H1 (cell line): ENCODE measurements at regions not wholly inside any gene's neighbourhood (a gene's known extent, or its start where the extent isn't known, plus 50 kb on each side); places are given as distances from the start of the nearest gene placed in this dataset.

Experiments
- CTCF ChIA-PET: fragments of 300-600 bp; sonication (Branson Sonifier 250); formaldehyde crosslinking; loops from one replicate; lab custom pipeline; 2021; ENCODE audit not compliant: partially characterized antibody; lab: Charles Lee
- POLR2A ChIA-PET: fragments of 300-600 bp; sonication (Branson Sonifier 250); formaldehyde crosslinking; loops from one replicate; lab custom pipeline; 2021; ENCODE audit warnings: inconsistent platforms; ENCODE audit not compliant: partially characterized antibody; lab: Charles Lee
- DNase-seq, 2 experiments: peaks; one replicate each; pipeline versions ENCODE4 v3.0.0 to v3.0.0-alpha.2; 2010 to 2022; ENCODE audit warnings: low spot score in 2 of 2, low read depth in 1 of 2, mixed read lengths in 1 of 2
- FAIRE-seq: peaks from 2 replicates; lab custom pipeline; 2011; peaks lifted over from hg19 to GRCh38; lab: Jason Lieb, UNC
- H2AFZ ChIP-seq: 2 replicates; pipeline ENCODE4 v1.8.1; 2012; ENCODE audit warnings: low read length, inconsistent platforms
- H2AK5ac ChIP-seq: 2 replicates; pipeline ENCODE4 v1.6.1; 2013; ENCODE audit warnings: low read depth, low read length
- H2BK120ac ChIP-seq: replicated peaks from 2 replicates; pipeline ENCODE3; 2013; ENCODE audit warnings: low read depth, low read length, inconsistent platforms
- H2BK12ac ChIP-seq: 2 replicates; pipeline ENCODE4 v1.6.1; 2013; ENCODE audit warnings: low read depth, low read length
- H2BK15ac ChIP-seq: 2 replicates; pipeline ENCODE4 v1.6.1; 2013; ENCODE audit warnings: low read length
- H2BK20ac ChIP-seq: 2 replicates; pipeline ENCODE4 v1.6.1; 2013; ENCODE audit warnings: low read length
- H2BK5ac ChIP-seq: 2 replicates; pipeline ENCODE4 v1.6.1; 2013; ENCODE audit warnings: low read depth, low read length
- H3K14ac ChIP-seq: 2 replicates; pipeline ENCODE4 v1.6.1; 2013; ENCODE audit warnings: inconsistent platforms; ENCODE audit not compliant: insufficient read length
- H3K18ac ChIP-seq: 2 replicates; pipeline ENCODE4 v1.6.1; 2013; ENCODE audit warnings: low read length; ENCODE audit errors: extremely low read depth
- H3K23ac ChIP-seq: 2 replicates; pipeline ENCODE4 v1.6.1; 2013; ENCODE audit warnings: inconsistent platforms; ENCODE audit not compliant: insufficient read length
- H3K23me2 ChIP-seq: 2 replicates; pipeline ENCODE4 v1.6.1; 2013; ENCODE audit warnings: low read depth, low read length
- H3K27ac ChIP-seq: 2 replicates; pipeline ENCODE4 v1.6.1; 2011; ENCODE audit warnings: low read depth, low read length, inconsistent platforms
- H3K27me3 ChIP-seq, 4 experiments: replicated peaks in 1 of 4; 1 replicate in 1 of 4; 2 replicates in 3 of 4; pipeline versions ENCODE4 v1.6.1 to v1.8.1; 2011 to 2013; ENCODE audit warnings: low read length in 3 of 4, mild to moderate bottlenecking in 3 of 4, inconsistent platforms in 2 of 4, mixed read lengths in 2 of 4, moderate library complexity in 1 of 4; ENCODE audit not compliant: control insufficient read depth in 3 of 4, insufficient read depth in 3 of 4; ENCODE audit errors: extremely low read depth in 1 of 4
- H3K36me3 ChIP-seq, 4 experiments: 2 replicates each; pipeline versions ENCODE4 v1.6.1 to v1.8.1; 2011 to 2013; ENCODE audit warnings: mild to moderate bottlenecking in 4 of 4, low read length in 3 of 4, moderate library complexity in 2 of 4, control low read depth in 1 of 4, inconsistent platforms in 1 of 4; ENCODE audit not compliant: insufficient read depth in 4 of 4, control insufficient read depth in 2 of 4
- H3K4ac ChIP-seq: replicated peaks from 2 replicates; pipeline ENCODE3; 2013; ENCODE audit warnings: low read length, low read depth, mixed read lengths, inconsistent platforms; ENCODE audit not compliant: insufficient read length
- H3K4me1 ChIP-seq, 4 experiments: replicated peaks in 1 of 4; 1 replicate in 1 of 4; 2 replicates in 3 of 4; pipeline versions ENCODE4 v1.6.1 to v1.8.1; 2011 to 2013; ENCODE audit warnings: low read length in 3 of 4, inconsistent platforms in 2 of 4, mixed read lengths in 1 of 4; ENCODE audit not compliant: insufficient read depth in 4 of 4, control insufficient read depth in 3 of 4
- H3K4me2 ChIP-seq, 2 experiments: 2 replicates each; pipeline versions ENCODE4 v1.6.1 to v1.8.1; 2011 to 2013; ENCODE audit warnings: low read depth in 2 of 2, low read length in 2 of 2, control low read depth in 1 of 2, inconsistent platforms in 1 of 2, mild to moderate bottlenecking in 1 of 2; ENCODE audit not compliant: insufficient read depth in 1 of 2
- H3K4me3 ChIP-seq, 4 experiments: fragments of 200-600, 300-600 bp in 1 of 4; sonication (generic), shearing (Covaris generic), sonication (Bioruptor Twin) in 1 of 4; 2 replicates each; pipeline versions ENCODE4 v1.5.1 to v1.8.1; 2011 to 2016; ENCODE audit warnings: low read length in 4 of 4, low read depth in 3 of 4, control low read depth in 2 of 4, inconsistent platforms in 2 of 4, mild to moderate bottlenecking in 2 of 4, mixed read lengths in 1 of 4, moderate library complexity in 1 of 4; ENCODE audit not compliant: insufficient read depth in 2 of 4; ENCODE audit errors: extremely low read depth in 1 of 4
- H3K56ac ChIP-seq: replicated peaks from 2 replicates; pipeline ENCODE3; 2013; ENCODE audit warnings: low read depth, mild to moderate bottlenecking, mixed read lengths, low read length, inconsistent platforms; ENCODE audit not compliant: insufficient read length
- H3K79me1 ChIP-seq: 2 replicates; pipeline ENCODE4 v1.6.1; 2013; ENCODE audit warnings: low read depth, low read length, control low read depth
- H3K79me2 ChIP-seq, 2 experiments: 2 replicates each; pipeline versions ENCODE4 v1.6.1 to v1.8.1; 2012 to 2013; ENCODE audit warnings: low read length in 2 of 2, mild to moderate bottlenecking in 2 of 2, inconsistent platforms in 1 of 2; ENCODE audit not compliant: insufficient read depth in 2 of 2, control insufficient read depth in 1 of 2
- H3K9ac ChIP-seq, 4 experiments: replicated peaks in 1 of 4; 1 replicate in 1 of 4; 2 replicates in 3 of 4; pipeline versions ENCODE4 v1.6.1 to v1.8.1; 2011 to 2013; ENCODE audit warnings: low read depth in 3 of 4, low read length in 3 of 4, control low read depth in 2 of 4, mild to moderate bottlenecking in 2 of 4, moderate library complexity in 2 of 4, inconsistent platforms in 1 of 4; ENCODE audit errors: extremely low read depth in 1 of 4
- H3K9me3 ChIP-seq, 2 experiments: 2 replicates each; pipeline versions ENCODE4 v1.6.1 to v1.8.1; 2012 to 2013; ENCODE audit warnings: mild to moderate bottlenecking in 2 of 2, moderate library complexity in 2 of 2, control low read depth in 1 of 2, inconsistent platforms in 1 of 2, low read depth in 1 of 2, low read length in 1 of 2, mixed read lengths in 1 of 2; ENCODE audit not compliant: insufficient read depth in 2 of 2
- H4K20me1 ChIP-seq, 2 experiments: replicated peaks in 1 of 2; 2 replicates each; pipeline versions ENCODE3 to v1.8.1; 2011 to 2013; ENCODE audit warnings: inconsistent platforms in 2 of 2, low read length in 2 of 2, mild to moderate bottlenecking in 1 of 2; ENCODE audit not compliant: insufficient read depth in 2 of 2, control insufficient read depth in 1 of 2
- H4K5ac ChIP-seq: 2 replicates; pipeline ENCODE4 v1.6.1; 2013; ENCODE audit warnings: low read length, low read depth, mixed read lengths, inconsistent platforms; ENCODE audit not compliant: insufficient read length
- H4K8ac ChIP-seq: 2 replicates; pipeline ENCODE4 v1.8.0; 2013; ENCODE audit warnings: mild to moderate bottlenecking, moderate library complexity, low read length, inconsistent platforms; ENCODE audit not compliant: insufficient read depth; ENCODE audit errors: extremely low read depth
- H4K91ac ChIP-seq: replicated peaks from 2 replicates; pipeline ENCODE3; 2013; ENCODE audit warnings: low read length, mixed read lengths, inconsistent platforms; ENCODE audit not compliant: insufficient read length
- CBX8 ChIP-seq: fragments of 300-800, 300-1000 bp; sonication (generic); IDR thresholded peaks from 2 replicates; pipeline ENCODE4 v1.7.1; 2016; ENCODE audit warnings: low read depth, low read length, borderline replicate concordance
- CTBP2 ChIP-seq: IDR thresholded peaks from 2 replicates; pipeline ENCODE4 v1.7.0; 2011; ENCODE audit warnings: borderline replicate concordance, mild to moderate bottlenecking, moderate library complexity, mixed read lengths, low read length; ENCODE audit not compliant: insufficient read depth, insufficient read length
- EP300 ChIP-seq, 2 experiments: IDR thresholded peaks; 1 replicate in 1 of 2; 2 replicates in 1 of 2; pipeline ENCODE4 v1.6.1; 2011 to 2012; ENCODE audit warnings: low read depth in 2 of 2, low read length in 2 of 2, mild to moderate bottlenecking in 2 of 2, borderline replicate concordance in 1 of 2, inconsistent platforms in 1 of 2, moderate library complexity in 1 of 2
- KDM4A ChIP-seq: IDR thresholded peaks from one replicate; pipeline ENCODE4 v1.7.1; 2012; ENCODE audit warnings: low read depth, mild to moderate bottlenecking, moderate library complexity, low read length, inconsistent platforms; ENCODE audit not compliant: severe bottlenecking
- KDM5A ChIP-seq: fragments of 200-600 bp; IDR thresholded peaks from 2 replicates; pipeline ENCODE4 v1.7.1; 2012; ENCODE audit warnings: mild to moderate bottlenecking, low read length, inconsistent platforms, mixed read lengths
- NRF1 ChIP-seq: IDR thresholded peaks from 2 replicates; pipeline ENCODE4 v1.6.1; 2011; ENCODE audit warnings: mild to moderate bottlenecking, low read depth, low read length, improper control_type of control experiment
- SIN3A ChIP-seq, 2 experiments: IDR thresholded peaks in 1 of 2; conservative IDR thresholded peaks in 1 of 2; 2 replicates each; pipeline ENCODE4 v1.6.1; 2011 to 2012; ENCODE audit warnings: low read length in 2 of 2, improper control_type of control experiment in 1 of 2, low read depth in 1 of 2, mild to moderate bottlenecking in 1 of 2
- SP4 ChIP-seq: IDR thresholded peaks from 2 replicates; pipeline ENCODE4 v1.6.1; 2012; ENCODE audit warnings: low read length, inconsistent platforms
- TCF12 ChIP-seq: IDR thresholded peaks from 2 replicates; pipeline ENCODE4 v1.6.1; 2011; ENCODE audit warnings: low read depth, mild to moderate bottlenecking, low read length
- WGBS, 2 experiments: shearing (Covaris generic) in 1 of 2; methylation state at CpG; one replicate each; pipeline versions ENCODE4 v1.1.6 to v1.1.7; 2013 to 2015; ENCODE audit warnings: low lambda C conversion rate in 2 of 2, mixed read lengths in 2 of 2, inconsistent platforms in 1 of 2, low coverage in 1 of 2, missing lambda C conversion rate in 1 of 2; ENCODE audit not compliant: insufficient replicate concordance in 2 of 2, insufficient coverage in 1 of 2, insufficient read length in 1 of 2; ENCODE audit errors: extremely low coverage in 1 of 2, missing lambda C conversion rate in 1 of 2; 5-methylcytosine and 5-hydroxymethylcytosine counted together

- no peak overlapping the region for H2BK15ac ChIP-seq
- no peak overlapping the region for H2BK120ac ChIP-seq
- H3K27ac ChIP-seq: no peak overlapping the region
- no peaks in the 10 kb centered on the region for H3K79me2 ChIP-seq
- TF ChIP-seq SP4: no peak
- no peak for TF ChIP-seq EP300 (IDR thresholded peaks at IDR 0.05; ENCODE audit: borderline replicate concordance in 1 of 2, low read depth in 2 of 2, low read length in 2 of 2)
- no peak for TF ChIP-seq CTBP2
- TF ChIP-seq SIN3A (conservative IDR thresholded peaks at IDR 0.05 in 1 of 2, IDR thresholded peaks at IDR 0.05 in 1 of 2; ENCODE audit: low read depth in 1 of 2, low read length in 2 of 2): no peak
- TF ChIP-seq TCF12: no peak
- no peak for TF ChIP-seq NRF1
- no peak for TF ChIP-seq KDM4A
- no peak for TF ChIP-seq CBX8
- TF ChIP-seq KDM5A: no peak
- peaks cover 0 to 2% (median 0%) of the 10 kb centered on the region in 4 experiments; a peak in 2 of 7 replicates for H3K4me1 ChIP-seq
- H3K14ac ChIP-seq: no peak overlapping the region
- no peak overlapping the region for H3K4me2 ChIP-seq
- no peaks in the 10 kb centered on the region for H3K36me3 ChIP-seq
- no peak overlapping the region for H2BK5ac ChIP-seq
- H3K23me2 ChIP-seq: no peaks in the 10 kb centered on the region; the same call in 1 of the 2 replicates
- no peak overlapping the region for H4K5ac ChIP-seq
- H3K4me3 ChIP-seq: no peak overlapping the region
- H2BK20ac ChIP-seq: no peak overlapping the region
- no peak overlapping the region for H3K56ac ChIP-seq
- no peak overlapping the region for H2AFZ ChIP-seq
- no peaks in the 10 kb centered on the region for H3K9me3 ChIP-seq
- FAIRE-seq (no peak), DNase-seq (no peak)
- H3K27me3 ChIP-seq: no peaks in the 10 kb centered on the region
- no peak overlapping the region for H3K23ac ChIP-seq
- no peak overlapping the region for H3K18ac ChIP-seq
- WGBS, 2 experiments: 50% methylated on average over 2 of the region's 2 CpGs; no CpG with 5 or more reads in 1 of the 2 experiments
- no peak overlapping the region for H3K9ac ChIP-seq
- no peak overlapping the region for H4K8ac ChIP-seq
- no peaks in the 10 kb centered on the region for H3K79me1 ChIP-seq
- no peak overlapping the region for H3K4ac ChIP-seq
- H2BK12ac ChIP-seq: no peak overlapping the region
- ChIA-PET POLR2A (no interaction called here), CTCF (interaction anchor here (1.6 kb wide), 1 partner anchor 13 kb away, joined by 4 read pairs; no protein-coding TSS in a partner anchor)
- H4K20me1 ChIP-seq: no peaks in the 10 kb centered on the region
- H2AK5ac ChIP-seq: no peak overlapping the region
- H4K91ac ChIP-seq: no peak overlapping the region
Measured at GRCh38 chr4:180823108-180823507, 1420.1 kb upstream of the TENM3 start.
